GM23338 (cell line): ENCODE measurements at regions not wholly inside any gene's neighbourhood (a gene's known extent, or its start where the extent isn't known, plus 50 kb on each side); places are given as distances from the start of the nearest gene placed in this dataset.

Experiments used
- ATAC-seq: fragments of 200-7000 bp; cut with Tn5 transposase; 3 replicates; pipeline ENCODE4 v1.9.1; 2020
- DNase-seq: peaks from one replicate; pipeline ENCODE4 v3.0.0-alpha.2; 2015; ENCODE audit warnings: low spot score
- H2AFZ ChIP-seq: fragments of 200-600 bp; sonication (generic); 2 replicates; pipeline ENCODE4 v1.8.0; 2016; ENCODE audit warnings: antibody characterized with exemption, mild to moderate bottlenecking, moderate library complexity
- H3F3A ChIP-seq: fragments of 200-600 bp; sonication (generic); replicated peaks from 2 replicates; pipeline ENCODE4 v1.8.0; 2017; ENCODE audit warnings: antibody characterized with exemption, mixed run types, low read depth
- H3K27ac ChIP-seq: fragments of 200-600 bp; sonication (generic); 2 replicates; pipeline ENCODE4 v1.6.1; 2016; ENCODE audit warnings: low read depth
- H3K27me3 ChIP-seq: fragments of 200-600 bp; sonication (generic); 2 replicates; pipeline ENCODE4 v1.8.0; 2016; ENCODE audit warnings: mild to moderate bottlenecking, mixed run types, moderate library complexity; ENCODE audit not compliant: insufficient read depth
- H3K36me3 ChIP-seq: fragments of 200-600 bp; sonication (generic); 2 replicates; pipeline ENCODE4 v1.8.0; 2016; ENCODE audit warnings: mild to moderate bottlenecking; ENCODE audit not compliant: insufficient read depth
- H3K4me1 ChIP-seq: fragments of 200-600 bp; sonication (generic); 2 replicates; pipeline ENCODE4 v1.8.0; 2016; ENCODE audit warnings: mild to moderate bottlenecking, moderate library complexity; ENCODE audit not compliant: insufficient read depth
- H3K4me2 ChIP-seq: fragments of 200-600 bp; sonication (generic); 2 replicates; pipeline ENCODE4 v1.7.1; 2017; ENCODE audit warnings: mixed run types
- H3K4me3 ChIP-seq: fragments of 200-600 bp; sonication (generic); 2 replicates; pipeline ENCODE4 v1.6.1; 2016; ENCODE audit warnings: mixed run types
- H3K79me2 ChIP-seq: fragments of 200-600 bp; sonication (generic); replicated peaks from 2 replicates; pipeline ENCODE4 v1.8.0; 2017; ENCODE audit warnings: mild to moderate bottlenecking; ENCODE audit not compliant: insufficient read depth
- H3K9me2 ChIP-seq: fragments of 200-600 bp; sonication (generic); 2 replicates; pipeline ENCODE4 v1.8.0; 2017; ENCODE audit not compliant: insufficient read depth
- H4K20me1 ChIP-seq: fragments of 200-600 bp; sonication (generic); replicated peaks from 2 replicates; pipeline ENCODE4 v1.8.0; 2017; ENCODE audit warnings: mild to moderate bottlenecking; ENCODE audit not compliant: insufficient read depth
- H3K27ac Mint-ChIP-seq: 2 replicates; pipeline ENCODE4 v1.8.0; 2020; ENCODE audit warnings: inconsistent platforms, mild to moderate bottlenecking, moderate library complexity, mixed read lengths
- H3K27me3 Mint-ChIP-seq: 3 replicates; pipeline ENCODE4 v1.8.0; 2022; ENCODE audit warnings: low read depth, mild to moderate bottlenecking, moderate library complexity, mixed read lengths, inconsistent platforms; ENCODE audit not compliant: insufficient read depth, poor library complexity
- H3K36me3 Mint-ChIP-seq: 3 replicates; pipeline ENCODE4 v1.8.0; 2021; ENCODE audit warnings: low read depth, mild to moderate bottlenecking, inconsistent platforms, moderate library complexity, mixed read lengths
- H3K4me1 Mint-ChIP-seq: 3 replicates; pipeline ENCODE4 v1.8.0; 2020; ENCODE audit warnings: mild to moderate bottlenecking, inconsistent platforms, mixed read lengths
- H3K4me3 Mint-ChIP-seq: 3 replicates; pipeline ENCODE4 v1.8.0; 2021; ENCODE audit warnings: moderate library complexity, mild to moderate bottlenecking, inconsistent platforms, mixed read lengths
- H3K9me3 Mint-ChIP-seq: 3 replicates; pipeline ENCODE4 v1.8.0; 2020; ENCODE audit warnings: moderate library complexity, mild to moderate bottlenecking, inconsistent platforms, mixed read lengths
- CREB1 ChIP-seq: fragments of 250-450 bp; sonication (Bioruptor Pico); IDR thresholded peaks from 2 replicates; pipeline ENCODE4 v1.5.0; 2020; ENCODE audit warnings: low read depth, mild to moderate bottlenecking, moderate library complexity
- ETS1 ChIP-seq: IDR thresholded peaks from 2 replicates; pipeline ENCODE4 v1.6.1; 2016; ENCODE audit warnings: antibody characterized with exemption
- EZH2 ChIP-seq: fragments of 200-600 bp; sonication (generic); IDR thresholded peaks from one replicate; pipeline ENCODE4 v1.8.0; 2017; ENCODE audit warnings: antibody characterized with exemption, mild to moderate bottlenecking, low read depth; ENCODE audit not compliant: unreplicated experiment
- EZH2phosphoT487 ChIP-seq: fragments of 200-600 bp; sonication (generic); IDR thresholded peaks from one replicate; pipeline ENCODE4 v1.8.1; 2018; ENCODE audit warnings: antibody characterized with exemption; ENCODE audit not compliant: unreplicated experiment
- JUNB ChIP-seq: IDR thresholded peaks from one replicate; pipeline ENCODE4 v1.6.1; 2016; ENCODE audit warnings: antibody characterized with exemption; ENCODE audit not compliant: unreplicated experiment
- NANOG ChIP-seq: IDR thresholded peaks from 2 replicates; pipeline ENCODE4 v1.6.1; 2016; ENCODE audit warnings: antibody characterized with exemption, borderline replicate concordance
- POLR2AphosphoS5 ChIP-seq: IDR thresholded peaks from 2 replicates; pipeline ENCODE4 v1.6.1; 2016; ENCODE audit warnings: antibody characterized with exemption, low read depth
- REST ChIP-seq: IDR thresholded peaks from one replicate; pipeline ENCODE4 v1.6.1; 2018; ENCODE audit warnings: antibody characterized with exemption; ENCODE audit not compliant: unreplicated experiment
- STAT1 ChIP-seq: IDR thresholded peaks from one replicate; pipeline ENCODE4 v1.6.1; 2016; ENCODE audit warnings: antibody characterized with exemption; ENCODE audit not compliant: unreplicated experiment
- ZNF331 ChIP-seq: fragments of 250-450 bp; sonication (Bioruptor Pico); IDR thresholded peaks from 2 replicates; pipeline ENCODE4 v1.5.0; 2020; ENCODE audit warnings: low read depth, mild to moderate bottlenecking, moderate library complexity

- no peak overlapping the region for H3K4me2 ChIP-seq
- peaks cover 21% of the 10 kb centered on the region for H3K4me1 ChIP-seq
- Mint-ChIP-seq H3K36me3 (peaks cover 36% of the 10 kb centered on the region), H3K27ac (no peak overlapping the region), H3K9me3 (peaks cover 37% of the 10 kb centered on the region), H3K27me3 (peaks cover 19% of the 10 kb centered on the region), H3K4me1 (peaks cover 33% of the 10 kb centered on the region), H3K4me3 (no peak overlapping the region)
- no peak overlapping the region for H3K4me3 ChIP-seq
- no peak overlapping the region for H3K27ac ChIP-seq
- H4K20me1 ChIP-seq = no peaks in the 10 kb centered on the region
- ATAC-seq = no peak
- TF ChIP-seq EZH2phosphoT487 = no peak
- no peak for TF ChIP-seq STAT1
- TF ChIP-seq JUNB = no peak
- TF ChIP-seq ETS1 = no peak
- H3F3A ChIP-seq = no peaks in the 10 kb centered on the region
- no peak for DNase-seq
- H3K9me2 ChIP-seq = no peaks in the 10 kb centered on the region
- no peak overlapping the region for H2AFZ ChIP-seq
- no peaks in the 10 kb centered on the region for H3K79me2 ChIP-seq
- H3K27me3 ChIP-seq = no peaks in the 10 kb centered on the region
- H3K36me3 ChIP-seq = 0 out of 2 replicates have a peak, but pooled peaks cover 14% of the 10 kb centered on the region
Observed at GRCh38 chr1:171433451-171433850, 51.9 kb upstream of the PRRC2C start.

GRCh38 chr1:171434717-171435346 is 50.5 kb upstream of the PRRC2C start:
- H3K27ac Mint-ChIP-seq = peak overlapping the region; percentile 2; the same call in 1 of the 2 replicates
- 0 out of 2 replicates have a peak overlapping the region, but pooled peaks have one; percentile 8 for H2AFZ ChIP-seq

More at GRCh38 chr1:171434717-171435346, 50.5 kb upstream of the PRRC2C start:
- no peak for DNase-seq
- Histone ChIP-seq H3K36me3 (0 out of 2 replicates have a peak, but pooled peaks cover under 1% of the 10 kb centered on the region), H3K4me2 (no peak overlapping the region), H4K20me1 (no peaks in the 10 kb centered on the region), H3K79me2 (no peaks in the 10 kb centered on the region), H3K9me2 (0 out of 2 replicates have a peak, but pooled peaks cover under 1% of the 10 kb centered on the region), H3K27me3 (no peaks in the 10 kb centered on the region), H3K4me1 (peaks cover 21% of the 10 kb centered on the region), H3K4me3 (no peak overlapping the region), H3F3A (no peaks in the 10 kb centered on the region), H3K27ac (no peak overlapping the region)
- peaks cover 19% of the 10 kb centered on the region for H3K27me3 Mint-ChIP-seq
- peaks cover 38% of the 10 kb centered on the region for H3K4me1 Mint-ChIP-seq
- no peak for TF ChIP-seq POLR2AphosphoS5
- TF ChIP-seq REST = no peak
- no peak for TF ChIP-seq ZNF331 (CRISPR knock-in tag)
- no peak for TF ChIP-seq JUNB
- no peak for TF ChIP-seq NANOG
- no peak for TF ChIP-seq EZH2phosphoT487
- TF ChIP-seq ETS1 = no peak
- TF ChIP-seq EZH2 = no peak
- TF ChIP-seq CREB1 (CRISPR knock-in tag) = no peak
- H3K36me3 Mint-ChIP-seq = peaks cover 24% of the 10 kb centered on the region
- no peak for ATAC-seq
- peaks cover 24% of the 10 kb centered on the region for H3K9me3 Mint-ChIP-seq
- H3K4me3 Mint-ChIP-seq = no peak overlapping the region
